Activated CD4-positive, alpha-beta T cell treated with anti-CD3 and anti-CD28 coated beads, Interleukin-2, amount 10 ng/mL, durations not matched to agents 7 days and 5 days (primary cell): ENCODE measurements at regions not wholly inside any gene's neighbourhood (a gene's known extent, or its start where the extent isn't known, plus 50 kb on each side); places are given as distances from the start of the nearest gene placed in this dataset.

ENCODE experiments used
- CTCF ChIA-PET: fragments of 350-600 bp; sonication (Branson Sonifier 250); formaldehyde crosslinking; loops from one replicate; lab custom pipeline; 2021; ENCODE audit warnings: antibody characterized with exemption; lab: Charles Lee
- POLR2A ChIA-PET: fragments of 350-600 bp; sonication (Branson Sonifier 250); formaldehyde crosslinking; loops from one replicate; lab custom pipeline; 2021; ENCODE audit warnings: antibody characterized with exemption; lab: Charles Lee
- DNase-seq: peaks from one replicate; pipeline ENCODE4 v3.0.0-alpha.2; 2020
- H3K27ac Mint-ChIP-seq: one replicate; pipeline ENCODE4 v1.8.0; 2021; ENCODE audit warnings: mild to moderate bottlenecking, moderate library complexity, mixed read lengths
- H3K27me3 Mint-ChIP-seq: one replicate; pipeline ENCODE4 v1.8.0; 2021; ENCODE audit warnings: mixed read lengths
- H3K36me3 Mint-ChIP-seq: one replicate; pipeline ENCODE4 v1.8.0; 2021; ENCODE audit warnings: low read depth, mixed read lengths
- H3K4me1 Mint-ChIP-seq: one replicate; pipeline ENCODE4 v1.8.0; 2021; ENCODE audit warnings: mixed read lengths
- H3K4me3 Mint-ChIP-seq: one replicate; pipeline ENCODE4 v1.8.0; 2021; ENCODE audit warnings: mild to moderate bottlenecking, moderate library complexity, mixed read lengths
- H3K9me3 Mint-ChIP-seq: one replicate; pipeline ENCODE4 v1.8.0; 2021; ENCODE audit warnings: mixed read lengths

- no peak overlapping the region for H3K27ac Mint-ChIP-seq
- POLR2A ChIA-PET = no interaction called here
- no peak for DNase-seq
- no peaks in the 10 kb centered on the region for H3K36me3 Mint-ChIP-seq
- CTCF ChIA-PET = no interaction called here
- no peak overlapping the region for H3K4me3 Mint-ChIP-seq
- no peaks in the 10 kb centered on the region for H3K27me3 Mint-ChIP-seq
- no peaks in the 10 kb centered on the region for H3K9me3 Mint-ChIP-seq
- H3K4me1 Mint-ChIP-seq = no peaks in the 10 kb centered on the region
Measured at GRCh38 chr1:197825541-197825940, 50.3 kb upstream of the DENND1B start.
